ENCODE measurements at regions not wholly inside any gene's neighbourhood (a gene's known extent, or its start where the extent isn't known, plus 50 kb on each side); places are given as distances from the start of the nearest gene placed in this dataset.
"Not testable (repeated sequence)": the region's sequence is repeated elsewhere in the genome, so short reads cannot be mapped to it uniquely, and the experiment has no call there.

DNA sequence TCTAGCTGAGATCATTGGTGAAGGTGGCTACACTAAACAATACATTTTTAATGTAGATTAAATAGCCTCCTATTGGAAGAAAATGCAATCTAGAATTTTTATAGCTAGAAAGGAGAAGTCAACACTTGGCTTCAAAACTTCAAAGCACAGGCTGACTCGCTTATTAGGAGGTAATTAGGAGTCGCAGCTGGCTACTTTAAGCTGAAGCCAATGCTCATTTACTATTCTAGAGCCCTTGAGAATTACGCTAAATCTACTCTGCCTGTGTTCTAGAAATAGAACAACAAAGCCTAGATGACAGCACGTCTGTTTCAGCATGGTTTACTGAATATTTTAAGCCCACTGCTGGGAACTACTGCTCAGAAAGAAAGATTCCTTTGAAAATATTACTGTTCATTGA is 101.6 kb upstream of the EEPD1 start:
- no peak overlapping the region for H3K4me3 ChIP-seq (ENCODE audit: low read depth, low read length)
- TF ChIP-seq, protein P1, sequence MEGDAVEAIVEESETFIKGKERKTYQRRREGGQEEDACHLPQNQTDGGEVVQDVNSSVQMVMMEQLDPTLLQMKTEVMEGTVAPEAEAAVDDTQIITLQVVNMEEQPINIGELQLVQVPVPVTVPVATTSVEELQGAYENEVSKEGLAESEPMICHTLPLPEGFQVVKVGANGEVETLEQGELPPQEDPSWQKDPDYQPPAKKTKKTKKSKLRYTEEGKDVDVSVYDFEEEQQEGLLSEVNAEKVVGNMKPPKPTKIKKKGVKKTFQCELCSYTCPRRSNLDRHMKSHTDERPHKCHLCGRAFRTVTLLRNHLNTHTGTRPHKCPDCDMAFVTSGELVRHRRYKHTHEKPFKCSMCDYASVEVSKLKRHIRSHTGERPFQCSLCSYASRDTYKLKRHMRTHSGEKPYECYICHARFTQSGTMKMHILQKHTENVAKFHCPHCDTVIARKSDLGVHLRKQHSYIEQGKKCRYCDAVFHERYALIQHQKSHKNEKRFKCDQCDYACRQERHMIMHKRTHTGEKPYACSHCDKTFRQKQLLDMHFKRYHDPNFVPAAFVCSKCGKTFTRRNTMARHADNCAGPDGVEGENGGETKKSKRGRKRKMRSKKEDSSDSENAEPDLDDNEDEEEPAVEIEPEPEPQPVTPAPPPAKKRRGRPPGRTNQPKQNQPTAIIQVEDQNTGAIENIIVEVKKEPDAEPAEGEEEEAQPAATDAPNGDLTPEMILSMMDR (IDR thresholded peaks at IDR 0.05; ENCODE audit: low read depth, low read length, missing control alignments) = no peak
- DNase-seq (ENCODE audit: low read depth) = no peak

GRCh38 chr7:36053589-36053988 is 99.5 kb upstream of the EEPD1 start:
- no peak overlapping the region for H3K4me3 ChIP-seq (ENCODE audit: low read depth, low read length)
- TF ChIP-seq, protein P1 (IDR thresholded peaks at IDR 0.05; ENCODE audit: low read depth, low read length, missing control alignments) = no peak
- no peak for DNase-seq (ENCODE audit: low read depth)

GRCh38 chr7:36054637-36055036 is 98.4 kb upstream of the EEPD1 start:
- DNase-seq (ENCODE audit: low read depth) = no peak
- H3K4me3 ChIP-seq (ENCODE audit: low read depth, low read length) = no peak overlapping the region
- TF ChIP-seq, protein P1 (IDR thresholded peaks at IDR 0.05; ENCODE audit: low read depth, low read length, missing control alignments) = no peak

DNA sequence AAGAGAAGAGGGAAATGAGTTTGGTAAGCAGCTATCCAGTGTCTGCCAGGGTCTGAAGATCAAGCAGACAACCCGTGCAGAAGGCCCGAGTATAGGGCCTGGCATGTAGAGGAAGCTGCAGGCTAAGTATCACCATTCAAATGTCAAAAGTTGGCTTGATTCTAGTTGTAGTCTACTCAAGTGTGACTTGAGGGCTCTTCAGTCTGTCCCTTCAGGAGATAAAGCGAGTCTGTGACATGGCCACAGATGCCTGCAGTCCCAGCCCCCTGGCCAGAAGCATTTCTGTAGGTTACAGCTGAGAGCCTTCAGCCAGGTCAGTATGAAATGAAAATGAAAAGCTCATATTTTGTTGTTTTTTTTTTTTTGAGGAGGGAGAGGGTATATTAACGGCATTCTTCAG is 97.8 kb upstream of the EEPD1 start:
- DNase-seq (ENCODE audit: low read depth) = no peak
- TF ChIP-seq, protein P1 (IDR thresholded peaks at IDR 0.05; ENCODE audit: low read depth, low read length, missing control alignments) = no peak
- no peak overlapping the region for H3K4me3 ChIP-seq (ENCODE audit: low read depth, low read length)

GRCh38 chr7:36057323-36057722 is 95.7 kb upstream of the EEPD1 start:
- H3K4me3 ChIP-seq (ENCODE audit: low read depth, low read length) = no peak overlapping the region
- peak; percentile 33 for DNase-seq (ENCODE audit: low read depth)
- TF ChIP-seq, protein P1 (IDR thresholded peaks at IDR 0.05; ENCODE audit: low read depth, low read length, missing control alignments) = no peak

DNA sequence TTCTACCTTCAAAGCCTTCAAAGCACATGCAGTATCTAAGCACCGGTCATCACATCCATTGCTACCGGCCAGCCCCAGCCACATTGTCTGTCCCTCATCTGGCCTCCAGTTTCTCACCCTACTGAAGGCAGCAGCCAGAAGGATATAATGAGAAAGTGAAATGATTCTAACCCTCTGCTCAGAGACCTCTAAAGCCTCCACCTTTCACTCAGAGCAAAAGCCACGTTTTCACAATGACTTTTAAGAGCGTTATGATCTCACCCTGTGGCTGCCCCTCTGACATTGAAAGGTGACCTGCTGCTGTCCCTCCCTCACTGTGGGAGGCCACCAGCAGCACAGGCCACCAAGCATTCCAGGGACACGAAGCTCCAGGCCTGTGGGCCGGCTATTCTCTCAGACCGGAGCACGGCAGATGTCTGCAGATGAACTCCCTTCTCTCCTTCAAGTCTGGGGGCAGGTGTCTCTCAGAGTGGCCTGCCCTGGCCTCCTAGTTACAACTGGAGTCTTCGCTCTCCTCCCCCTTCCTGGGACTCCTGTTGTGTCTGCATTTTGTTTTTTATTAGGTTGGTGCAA is 94.9 kb upstream of the EEPD1 start:
- H3K4me3 ChIP-seq (ENCODE audit: low read depth, low read length) = no peak overlapping the region
- no peak for DNase-seq (ENCODE audit: low read depth)
- TF ChIP-seq, protein P1 (IDR thresholded peaks at IDR 0.05; ENCODE audit: low read depth, low read length, missing control alignments) = no peak

DNA sequence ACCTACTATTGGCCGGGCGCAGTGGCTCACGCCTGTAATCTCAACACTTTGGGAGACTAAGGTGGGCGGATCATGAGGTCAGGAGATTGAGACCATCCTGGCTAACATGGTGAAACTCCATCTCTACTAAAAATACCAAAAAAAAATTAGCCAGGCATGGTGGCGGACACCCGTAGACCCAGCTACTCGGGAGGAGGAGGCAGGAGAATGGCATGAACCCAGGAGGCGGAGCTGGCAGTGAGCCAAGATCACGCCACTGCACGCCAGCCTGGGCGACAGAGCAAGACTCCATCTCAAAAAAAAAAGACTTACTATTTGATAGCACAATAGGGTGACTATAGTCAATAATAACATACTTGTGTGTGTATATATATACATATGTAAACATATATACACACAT is 92.7 kb upstream of the EEPD1 start:
- not testable (repeated sequence) for H3K4me3 ChIP-seq (ENCODE audit: low read depth, low read length); DNase-seq (ENCODE audit: low read depth)
